Gastrocnemius medialis (tissue), 4 donors: ENCODE measurements at regions not wholly inside any gene's neighbourhood (a gene's known extent, or its start where the extent isn't known, plus 50 kb on each side); places are given as distances from the start of the nearest gene placed in this dataset.

Experiments used
- ATAC-seq, 2 donors: fragments of 150-250 bp; one replicate each; pipeline ENCODE4 v1.9.1; 2016
- DNase-seq, 2 donors: peaks; one replicate each; pipeline ENCODE4 v3.0.0-alpha.2; 2019
- H3K27ac ChIP-seq, 4 donors: fragments of 200-600 bp; sonication (generic); 1 replicate in 1 of 4; 2 replicates in 3 of 4; pipeline ENCODE4 v1.5.1; 2016 to 2018; ENCODE audit warnings: mild to moderate bottlenecking in 2 of 4, moderate library complexity in 1 of 4
- H3K27me3 ChIP-seq, 3 donors: fragments of 200-600 bp; sonication (generic) in 2 of 3; 1 replicate in 1 of 3; 2 replicates in 2 of 3; pipeline versions ENCODE4 v1.5.1 to v1.6.0; 2016 to 2019; ENCODE audit warnings: mild to moderate bottlenecking in 1 of 3, moderate library complexity in 1 of 3
- H3K36me3 ChIP-seq, 2 donors: fragments of 200-600 bp; sonication (generic) in 1 of 2; one replicate each; pipeline ENCODE4 v1.5.1; 2017 to 2018
- H3K4me1 ChIP-seq, 2 donors: fragments of 200-600 bp; sonication (generic) in 1 of 2; one replicate each; pipeline ENCODE4 v1.5.1; 2016 to 2017; ENCODE audit warnings: mild to moderate bottlenecking in 2 of 2
- H3K4me3 ChIP-seq, 4 donors: fragments of 200-600 bp; sonication (generic) in 3 of 4; 1 replicate in 1 of 4; 2 replicates in 3 of 4; pipeline ENCODE4 v1.5.1; 2016 to 2019; ENCODE audit warnings: mild to moderate bottlenecking in 2 of 4
- H3K9me3 ChIP-seq, 3 donors: fragments of 200-600 bp; sonication (generic) in 2 of 3; 1 replicate in 1 of 3; 2 replicates in 2 of 3; pipeline ENCODE4 v1.5.1; 2016 to 2019
- POLR2A ChIP-seq, 2 donors: fragments of 450-650 bp; IDR thresholded peaks; one replicate each; pipeline ENCODE4 v1.6.1; 2017; ENCODE audit warnings: antibody characterized with exemption in 2 of 2, mild to moderate bottlenecking in 2 of 2, moderate library complexity in 2 of 2
- in situ Hi-C, 4 donors: fragments of 200-750 bp; cut with MboI; loops; one replicate each; pipeline versions ENCODE4 v1.15.0 to v1.8.0; 2017; ENCODE audit warnings: low sequenced_read_pairs in 4 of 4
- intact Hi-C: fragments of 100-400 bp; cut with DNase I; formaldehyde crosslinking; loops from one replicate; pipeline ENCODE4 v1.15.1; 2023; ENCODE audit warnings: low total_unique reads
- TF ChIP-seq, protein P1 (sequence below), 5 experiments: fragments of 450-650 bp in 3 of 5; fragments of 200-600 bp in 2 of 5; sonication (generic) in 2 of 5; IDR thresholded peaks in 4 of 5; conservative IDR thresholded peaks in 1 of 5; 1 replicate in 4 of 5; 2 replicates in 1 of 5; pipeline ENCODE4 v1.5.1; 2016 to 2019; ENCODE audit warnings: antibody characterized with exemption in 5 of 5, mild to moderate bottlenecking in 3 of 5, moderate library complexity in 3 of 5

DNA sequence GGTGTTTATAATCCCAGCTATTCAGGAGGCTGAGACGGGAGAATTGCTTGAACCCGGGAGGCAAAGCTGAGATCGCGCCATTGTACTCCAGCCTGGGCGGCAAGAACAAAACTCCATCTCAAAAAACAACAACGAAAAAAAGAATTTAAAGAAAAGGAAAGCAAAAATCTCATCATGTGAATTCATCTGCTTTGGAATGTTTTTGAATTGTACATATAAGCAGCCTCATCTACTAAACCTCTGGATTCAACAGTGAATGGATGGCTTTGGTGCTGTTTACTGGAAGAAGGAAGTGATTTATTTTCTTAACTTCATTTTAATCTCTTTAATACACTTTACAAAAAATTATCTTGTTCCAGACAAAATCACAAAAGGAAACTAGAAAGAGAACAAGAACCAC is 51.8 kb upstream of the PNRC1 start:
- intact Hi-C loops = no loop called here
- in situ Hi-C loops = no loop called here

DNA sequence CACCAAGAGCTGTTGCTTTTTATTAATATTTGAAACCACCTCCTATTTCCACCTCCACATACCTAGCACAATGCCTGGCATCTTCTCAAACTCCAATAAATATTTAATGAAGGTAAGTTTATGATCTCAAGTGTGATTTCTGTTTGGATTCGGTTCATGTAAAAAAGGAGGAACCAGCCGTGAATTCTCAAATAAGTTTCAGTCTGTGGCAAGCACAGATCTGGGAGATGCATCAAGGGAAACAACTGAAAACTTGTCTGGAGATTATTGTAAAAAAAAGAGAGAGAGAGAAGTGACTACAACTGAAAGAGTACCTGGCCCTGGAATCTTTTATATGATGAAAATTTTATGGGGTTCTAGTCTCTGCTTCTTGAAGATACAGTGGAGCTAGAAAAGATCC is 52.8 kb upstream of the PNRC1 start:
- no peak for TF ChIP-seq POLR2A (IDR thresholded peaks at IDR 0.05)
- TF ChIP-seq, protein P1, sequence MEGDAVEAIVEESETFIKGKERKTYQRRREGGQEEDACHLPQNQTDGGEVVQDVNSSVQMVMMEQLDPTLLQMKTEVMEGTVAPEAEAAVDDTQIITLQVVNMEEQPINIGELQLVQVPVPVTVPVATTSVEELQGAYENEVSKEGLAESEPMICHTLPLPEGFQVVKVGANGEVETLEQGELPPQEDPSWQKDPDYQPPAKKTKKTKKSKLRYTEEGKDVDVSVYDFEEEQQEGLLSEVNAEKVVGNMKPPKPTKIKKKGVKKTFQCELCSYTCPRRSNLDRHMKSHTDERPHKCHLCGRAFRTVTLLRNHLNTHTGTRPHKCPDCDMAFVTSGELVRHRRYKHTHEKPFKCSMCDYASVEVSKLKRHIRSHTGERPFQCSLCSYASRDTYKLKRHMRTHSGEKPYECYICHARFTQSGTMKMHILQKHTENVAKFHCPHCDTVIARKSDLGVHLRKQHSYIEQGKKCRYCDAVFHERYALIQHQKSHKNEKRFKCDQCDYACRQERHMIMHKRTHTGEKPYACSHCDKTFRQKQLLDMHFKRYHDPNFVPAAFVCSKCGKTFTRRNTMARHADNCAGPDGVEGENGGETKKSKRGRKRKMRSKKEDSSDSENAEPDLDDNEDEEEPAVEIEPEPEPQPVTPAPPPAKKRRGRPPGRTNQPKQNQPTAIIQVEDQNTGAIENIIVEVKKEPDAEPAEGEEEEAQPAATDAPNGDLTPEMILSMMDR (IDR thresholded peaks at IDR 0.05 in 4 of 5, conservative IDR thresholded peaks at IDR 0.05 in 1 of 5) = no peak
- DNase-seq = no peak
- no peak for ATAC-seq
- Histone ChIP-seq H3K4me3 (no peak overlapping the region), H3K36me3 (no peaks in the 10 kb centered on the region), H3K9me3 (no peaks in the 10 kb centered on the region), H3K27ac (no peak overlapping the region), H3K4me1 (peaks cover 26 to 29% of the 10 kb centered on the region in 2 donors), H3K27me3 (no peaks in the 10 kb centered on the region)
- in situ Hi-C loops (no loop called here), intact Hi-C loops (no loop called here)

More for the DNA sequence above, 51.8 kb upstream of the PNRC1 start:
- Histone ChIP-seq H3K9me3 (no peaks in the 10 kb centered on the region), H3K36me3 (no peaks in the 10 kb centered on the region), H3K4me1 (peaks cover 26% of the 10 kb centered on the region in 2 donors), H3K27ac (no peak overlapping the region), H3K27me3 (no peaks in the 10 kb centered on the region), H3K4me3 (no peak overlapping the region)
- TF ChIP-seq, protein P1 (IDR thresholded peaks at IDR 0.05 in 4 of 5, conservative IDR thresholded peaks at IDR 0.05 in 1 of 5) = no peak
- DNase-seq (no peak), ATAC-seq (no peak)

DNA sequence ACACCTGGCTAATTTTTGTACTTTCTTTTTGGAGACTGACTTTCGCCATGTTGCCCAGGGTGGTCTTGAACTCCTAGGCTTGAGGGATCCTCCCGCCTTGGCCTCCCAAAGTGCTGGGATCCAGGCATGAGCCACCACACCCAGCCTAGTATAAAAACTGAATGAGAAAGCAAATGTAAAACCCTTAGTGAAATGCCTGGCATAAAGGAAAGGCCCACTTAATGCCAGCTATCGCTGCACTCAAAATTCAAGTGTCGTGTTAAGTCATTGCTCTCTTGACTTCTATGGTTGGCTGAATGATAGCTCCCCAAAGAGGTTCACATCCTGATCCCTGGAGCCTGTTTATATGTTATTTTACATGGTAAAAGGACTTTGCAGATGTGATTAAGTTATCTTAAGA is 54.4 kb upstream of the PNRC1 start:
- no peak overlapping the region for H3K4me3 ChIP-seq
- no peaks in the 10 kb centered on the region for H3K36me3 ChIP-seq
- no peak overlapping the region for H3K27ac ChIP-seq
- DNase-seq (no peak), ATAC-seq (no peak)
- no peaks in the 10 kb centered on the region for H3K27me3 ChIP-seq
- TF ChIP-seq, protein P1 (IDR thresholded peaks at IDR 0.05 in 4 of 5, conservative IDR thresholded peaks at IDR 0.05 in 1 of 5) = no peak
- no peak for TF ChIP-seq POLR2A (IDR thresholded peaks at IDR 0.05)
- intact Hi-C loops = no loop called here
- peaks cover 31 to 32% of the 10 kb centered on the region in 2 donors for H3K4me1 ChIP-seq
- no peaks in the 10 kb centered on the region for H3K9me3 ChIP-seq
- in situ Hi-C loops = no loop called here

DNA sequence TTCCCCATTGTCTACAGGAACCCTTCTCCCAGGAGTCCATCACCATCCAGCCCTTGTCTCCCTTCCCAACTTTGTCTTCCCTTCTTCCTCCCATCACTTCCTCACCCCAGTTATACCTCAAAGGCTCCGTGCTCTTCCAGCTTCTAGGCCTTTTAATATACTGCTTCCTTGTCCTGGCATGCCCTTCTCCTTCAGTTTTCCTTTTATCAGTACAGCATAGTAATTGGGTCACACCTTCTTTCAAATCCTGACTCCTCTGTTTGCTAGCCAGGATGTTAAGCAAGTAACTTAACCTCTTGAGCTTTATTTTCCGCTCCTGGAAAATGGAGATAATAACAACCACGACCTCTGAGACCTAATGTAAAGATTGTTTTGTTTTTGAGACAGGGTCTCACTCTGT is 54.9 kb upstream of the PNRC1 start:
- H3K4me1 ChIP-seq = peaks cover 31 to 32% of the 10 kb centered on the region in 2 donors
- no peak overlapping the region for H3K27ac ChIP-seq
- intact Hi-C loops (loop anchor here (2.0 kb wide), 1 partner anchor 43 kb away; no protein-coding TSS in a partner anchor), in situ Hi-C loops (no loop called here)
- ATAC-seq = no peak
- no peaks in the 10 kb centered on the region for H3K27me3 ChIP-seq
- no peak overlapping the region for H3K4me3 ChIP-seq
- no peaks in the 10 kb centered on the region for H3K9me3 ChIP-seq
- no peak for DNase-seq
- TF ChIP-seq, protein P1 (IDR thresholded peaks at IDR 0.05 in 4 of 5, conservative IDR thresholded peaks at IDR 0.05 in 1 of 5) = no peak
- no peak for TF ChIP-seq POLR2A (IDR thresholded peaks at IDR 0.05)
- H3K36me3 ChIP-seq = no peaks in the 10 kb centered on the region

DNA sequence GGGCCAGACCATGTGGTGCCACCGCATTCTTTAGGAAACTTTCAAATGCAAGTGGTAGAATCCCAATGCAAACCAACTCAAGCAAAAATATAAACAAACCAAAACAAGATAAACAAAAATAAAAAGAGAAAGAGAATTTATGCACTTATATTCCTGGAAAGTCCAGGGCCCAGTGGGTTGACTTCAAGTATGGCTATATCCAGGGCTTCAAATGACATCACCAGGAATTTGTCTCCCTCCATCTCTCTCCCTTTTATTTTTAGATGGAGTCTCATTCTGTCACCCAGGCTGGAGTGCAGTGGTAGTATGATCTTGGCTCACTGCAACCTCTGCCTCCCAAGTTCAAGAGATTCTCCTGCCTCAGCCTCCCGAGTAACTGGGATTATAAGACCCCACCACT is 56.1 kb upstream of the PNRC1 start:
- Histone ChIP-seq H3K4me3 (no peak overlapping the region), H3K9me3 (no peaks in the 10 kb centered on the region), H3K4me1 (peaks cover 31 to 32% of the 10 kb centered on the region in 2 donors), H3K27me3 (no peaks in the 10 kb centered on the region), H3K36me3 (no peaks in the 10 kb centered on the region), H3K27ac (peak overlapping the region; percentile 49 to 78 (median 62))
- intact Hi-C loops (loop anchor here (2.0 kb wide), 1 partner anchor 42 kb away; no protein-coding TSS in a partner anchor), in situ Hi-C loops (no loop called here)
- ATAC-seq = peak; percentile 57 to 81
- TF ChIP-seq, protein P1 (IDR thresholded peaks at IDR 0.05 in 4 of 5, conservative IDR thresholded peaks at IDR 0.05 in 1 of 5) = no peak
- no peak for TF ChIP-seq POLR2A (IDR thresholded peaks at IDR 0.05)
- no peak for DNase-seq
